Testis (tissue), 2 donors: ENCODE measurements at regions not wholly inside any gene's neighbourhood (a gene's known extent, or its start where the extent isn't known, plus 50 kb on each side); places are given as distances from the start of the nearest gene placed in this dataset.

Experiments
- DNase-seq: peaks from one replicate; pipeline ENCODE4 v3.0.0-alpha.2; 2019
- H3K27ac ChIP-seq, 2 donors: fragments of 200-600 bp; sonication (generic); one replicate each; pipeline ENCODE4 v1.5.1; 2019
- H3K27me3 ChIP-seq: fragments of 200-600 bp; sonication (generic); one replicate; pipeline ENCODE4 v1.5.1; 2019
- H3K36me3 ChIP-seq: fragments of 200-600 bp; sonication (generic); one replicate; pipeline ENCODE4 v1.5.1; 2017; ENCODE audit warnings: low read depth; ENCODE audit errors: missing control alignments
- H3K4me1 ChIP-seq: fragments of 200-600 bp; sonication (generic); one replicate; pipeline ENCODE4 v1.5.1; 2019
- H3K4me3 ChIP-seq, 2 donors: fragments of 200-600 bp; sonication (generic); one replicate each; pipeline ENCODE4 v1.5.1; 2017 to 2019
- H3K9me3 ChIP-seq: fragments of 200-600 bp; sonication (generic); one replicate; pipeline ENCODE4 v1.5.1; 2017
- CTCF ChIP-seq, 3 experiments: fragments of 450-650 bp in 2 of 3; fragments of 200-600 bp in 1 of 3; sonication (generic) in 1 of 3; IDR thresholded peaks; one replicate each; pipeline ENCODE4 v1.5.1; 2016 to 2019; ENCODE audit warnings: antibody characterized with exemption in 3 of 3, mild to moderate bottlenecking in 2 of 3, moderate library complexity in 1 of 3
- POLR2A ChIP-seq: fragments of 450-650 bp; IDR thresholded peaks from one replicate; pipeline ENCODE4 v1.6.1; 2017; ENCODE audit warnings: antibody characterized with exemption, mild to moderate bottlenecking, moderate library complexity
- WGBS, 2 donors: methylation state at CpG; one replicate each; pipeline ENCODE4 v1.1.5; 2018; 5-methylcytosine and 5-hydroxymethylcytosine counted together
- intact Hi-C: fragments of 100-400 bp; cut with DNase I; formaldehyde crosslinking; loops from one replicate; pipeline ENCODE4 v1.15.1; 2023; ENCODE audit warnings: low total_unique reads

GRCh38 chr1:191818198-191818597 is 340.1 kb upstream of the RGS18 start:
- no peak for DNase-seq
- H3K36me3 ChIP-seq = no peaks in the 10 kb centered on the region
- 96 to 100% methylated on average over 1 of the region's 1 CpG for WGBS, 2 donors
- no peaks in the 10 kb centered on the region for H3K27me3 ChIP-seq
- TF ChIP-seq CTCF (IDR thresholded peaks at IDR 0.05) (no peak), POLR2A (no peak)
- H3K4me3 ChIP-seq = no peak overlapping the region
- H3K4me1 ChIP-seq = no peaks in the 10 kb centered on the region
- no peaks in the 10 kb centered on the region for H3K9me3 ChIP-seq
- intact Hi-C loops = no loop called here
- no peak overlapping the region for H3K27ac ChIP-seq

DNA sequence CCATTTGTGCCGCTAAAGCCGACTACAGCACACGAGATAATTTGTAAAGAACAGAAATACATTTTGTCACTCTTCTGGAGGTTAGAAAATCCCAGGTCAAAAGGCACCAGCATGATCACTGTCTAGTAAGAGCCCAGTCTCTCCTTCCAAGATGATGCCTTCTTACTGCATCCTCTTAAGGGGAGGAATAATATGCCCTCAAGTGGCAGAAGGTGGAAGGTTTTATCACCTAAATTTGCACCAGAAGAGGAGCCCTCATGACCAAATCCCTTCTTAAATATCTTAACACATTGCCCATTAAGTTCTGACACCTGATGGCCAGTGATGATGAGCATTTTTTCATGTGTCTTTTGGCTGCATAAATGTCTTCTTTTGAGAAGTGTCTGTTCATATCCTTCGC is 326.7 kb upstream of the RGS18 start:
- TF ChIP-seq POLR2A (no peak), CTCF (IDR thresholded peaks at IDR 0.05) (no peak)
- intact Hi-C loops = no loop called here
- no peaks in the 10 kb centered on the region for H3K4me1 ChIP-seq
- WGBS, 2 donors = 85 to 87% methylated on average over 4 of the region's 4 CpGs
- no peak overlapping the region for H3K27ac ChIP-seq
- no peak for DNase-seq
- no peaks in the 10 kb centered on the region for H3K27me3 ChIP-seq
- no peak overlapping the region for H3K4me3 ChIP-seq
- no peaks in the 10 kb centered on the region for H3K36me3 ChIP-seq
- no peaks in the 10 kb centered on the region for H3K9me3 ChIP-seq

GRCh38 chr1:191839891-191840290 is 318.4 kb upstream of the RGS18 start:
- Histone ChIP-seq H3K4me1 (no peaks in the 10 kb centered on the region), H3K27ac (no peak overlapping the region), H3K9me3 (no peaks in the 10 kb centered on the region), H3K36me3 (no peaks in the 10 kb centered on the region), H3K4me3 (no peak overlapping the region), H3K27me3 (no peaks in the 10 kb centered on the region)
- intact Hi-C loops = no loop called here
- TF ChIP-seq POLR2A (no peak), CTCF (IDR thresholded peaks at IDR 0.05) (no peak)
- WGBS, 2 donors = 60 to 73% methylated on average over 2 of the region's 2 CpGs
- DNase-seq = no peak

DNA sequence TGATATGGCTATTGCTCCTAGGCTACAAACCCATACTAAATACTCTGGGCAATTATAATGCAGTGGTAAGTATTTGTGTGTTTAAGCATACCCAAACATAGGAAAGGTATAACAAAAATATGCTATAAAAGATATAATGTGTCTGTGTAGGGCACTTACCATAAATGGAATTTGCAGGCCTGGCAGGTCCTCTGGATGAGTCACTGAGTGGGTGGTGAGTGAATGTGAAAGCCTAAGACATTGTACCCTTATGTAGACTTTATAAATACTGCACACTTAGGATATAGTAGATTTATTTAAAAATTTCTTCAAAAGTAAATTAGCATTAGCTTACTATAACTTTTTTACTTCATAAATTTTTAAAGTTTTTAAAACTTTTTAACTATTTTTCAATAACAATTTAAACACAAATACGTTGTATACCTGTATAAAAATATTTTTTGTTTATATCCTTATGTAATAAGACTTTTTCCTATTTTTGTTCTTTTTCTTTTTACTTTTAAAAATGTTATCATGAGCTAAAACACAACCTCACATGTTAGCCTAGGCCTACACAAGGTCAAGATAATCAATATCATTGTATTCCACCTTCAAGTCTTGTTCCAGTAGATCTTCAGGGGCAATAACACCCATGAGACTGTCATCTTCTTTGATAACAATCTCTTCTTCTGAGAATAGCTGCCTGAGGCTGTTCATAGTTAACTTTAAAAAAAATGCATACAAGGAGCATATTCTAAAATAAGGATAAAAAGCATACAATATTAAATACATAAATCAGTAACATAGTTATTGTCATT is 306.3 kb upstream of the RGS18 start:
- WGBS, 2 donors = 91 to 100% methylated on average over 1 of the region's 1 CpG
- no peak overlapping the region for H3K4me3 ChIP-seq
- no peaks in the 10 kb centered on the region for H3K36me3 ChIP-seq
- no peak overlapping the region for H3K27ac ChIP-seq
- no peaks in the 10 kb centered on the region for H3K4me1 ChIP-seq
- H3K9me3 ChIP-seq = no peaks in the 10 kb centered on the region
- TF ChIP-seq POLR2A (no peak), CTCF (IDR thresholded peaks at IDR 0.05) (no peak)
- intact Hi-C loops = no loop called here
- H3K27me3 ChIP-seq = no peaks in the 10 kb centered on the region
- DNase-seq = no peak

DNA sequence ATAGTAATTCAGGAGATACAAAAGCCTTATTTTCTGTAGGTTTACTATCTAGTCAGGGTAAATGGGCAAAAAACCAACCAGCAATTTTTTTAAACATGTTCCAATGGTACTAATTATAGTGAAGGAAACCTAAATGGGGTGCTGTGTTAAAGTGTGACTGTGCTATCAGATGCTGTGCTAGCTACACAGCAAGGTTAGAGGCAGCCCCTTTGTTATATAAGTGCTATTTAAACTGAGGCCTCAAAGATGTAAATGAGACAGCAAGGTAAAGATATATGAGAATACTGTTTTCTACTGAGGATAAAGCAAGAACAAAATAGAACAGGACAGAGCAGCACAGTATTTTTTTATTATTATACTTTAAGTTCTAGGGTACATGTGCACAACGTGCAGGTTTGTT is 305.4 kb upstream of the RGS18 start:
- 88 to 93% methylated on average over 1 of the region's 1 CpG for WGBS, 2 donors
- no peak for TF ChIP-seq CTCF (IDR thresholded peaks at IDR 0.05)
- TF ChIP-seq POLR2A = no peak
- DNase-seq = no peak

More for the DNA sequence above, 305.4 kb upstream of the RGS18 start:
- Histone ChIP-seq H3K4me1 (no peaks in the 10 kb centered on the region), H3K36me3 (no peaks in the 10 kb centered on the region), H3K27ac (no peak overlapping the region), H3K9me3 (no peaks in the 10 kb centered on the region), H3K4me3 (no peak overlapping the region), H3K27me3 (no peaks in the 10 kb centered on the region)
- intact Hi-C loops = no loop called here
